ENCODE measurements at regions not wholly inside any gene's neighbourhood (a gene's known extent, or its start where the extent isn't known, plus 50 kb on each side); places are given as distances from the start of the nearest gene placed in this dataset.

DNA sequence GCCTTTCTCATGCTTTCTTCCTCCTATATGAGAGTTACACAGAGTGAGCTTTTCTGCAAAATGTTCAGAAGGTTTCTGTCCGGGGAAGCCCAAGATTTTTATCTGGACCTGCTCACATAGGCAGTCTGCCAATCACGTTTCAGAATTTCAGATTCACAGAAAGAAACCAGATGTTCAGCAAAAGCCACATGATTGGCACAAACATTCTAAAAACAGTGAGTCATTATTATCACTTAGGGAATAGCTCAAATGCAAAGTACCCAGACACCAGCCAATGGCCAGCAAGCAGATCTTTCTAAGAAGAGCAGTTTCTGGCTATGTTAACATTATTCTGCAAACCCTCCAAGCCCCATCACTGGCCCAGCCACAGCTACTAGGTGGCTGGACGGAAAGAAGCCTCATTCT is 1558.5 kb upstream of the TMEM132C start:
- no peak for TF ChIP-seq EZH2 (IDR thresholded peaks at IDR 0.05; ENCODE audit: low read depth)
- TF ChIP-seq, protein P1, sequence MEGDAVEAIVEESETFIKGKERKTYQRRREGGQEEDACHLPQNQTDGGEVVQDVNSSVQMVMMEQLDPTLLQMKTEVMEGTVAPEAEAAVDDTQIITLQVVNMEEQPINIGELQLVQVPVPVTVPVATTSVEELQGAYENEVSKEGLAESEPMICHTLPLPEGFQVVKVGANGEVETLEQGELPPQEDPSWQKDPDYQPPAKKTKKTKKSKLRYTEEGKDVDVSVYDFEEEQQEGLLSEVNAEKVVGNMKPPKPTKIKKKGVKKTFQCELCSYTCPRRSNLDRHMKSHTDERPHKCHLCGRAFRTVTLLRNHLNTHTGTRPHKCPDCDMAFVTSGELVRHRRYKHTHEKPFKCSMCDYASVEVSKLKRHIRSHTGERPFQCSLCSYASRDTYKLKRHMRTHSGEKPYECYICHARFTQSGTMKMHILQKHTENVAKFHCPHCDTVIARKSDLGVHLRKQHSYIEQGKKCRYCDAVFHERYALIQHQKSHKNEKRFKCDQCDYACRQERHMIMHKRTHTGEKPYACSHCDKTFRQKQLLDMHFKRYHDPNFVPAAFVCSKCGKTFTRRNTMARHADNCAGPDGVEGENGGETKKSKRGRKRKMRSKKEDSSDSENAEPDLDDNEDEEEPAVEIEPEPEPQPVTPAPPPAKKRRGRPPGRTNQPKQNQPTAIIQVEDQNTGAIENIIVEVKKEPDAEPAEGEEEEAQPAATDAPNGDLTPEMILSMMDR (conservative IDR thresholded peaks at IDR 0.05) = no peak
